ENCODE measurements at regions not wholly inside any gene's neighbourhood (a gene's known extent, or its start where the extent isn't known, plus 50 kb on each side); places are given as distances from the start of the nearest gene placed in this dataset.
"Not testable (repeated sequence)": the region's sequence is repeated elsewhere in the genome, so short reads cannot be mapped to it uniquely, and the experiment has no call there.

- no CpG with 5 or more reads among the region's 11 CpGs for WGBS (ENCODE audit: extremely low coverage, insufficient coverage, insufficient read length)
- no peaks in the 10 kb centered on the region for H3K9me3 ChIP-seq (ENCODE audit: insufficient read depth, low read depth, low read length)
- H4K8ac ChIP-seq (ENCODE audit: low read depth, low read length): no peak overlapping the region
- H3K18ac ChIP-seq (ENCODE audit: low read length): no peak overlapping the region
- no peak overlapping the region for H3K4ac ChIP-seq (ENCODE audit: low read depth, low read length)
- no peaks in the 10 kb centered on the region for H3K79me1 ChIP-seq (ENCODE audit: low read length)
- no peak overlapping the region for H3K4me3 ChIP-seq (ENCODE audit: low read depth, low read length)
- H2BK5ac ChIP-seq (ENCODE audit: low read depth, low read length, poor library complexity): no peak overlapping the region
- no peak overlapping the region for H3K14ac ChIP-seq (ENCODE audit: low read length)
- H3K79me2 ChIP-seq (ENCODE audit: control insufficient read depth, insufficient read depth, low read length, poor library complexity): no peaks in the 10 kb centered on the region
- H3K4me1 ChIP-seq (ENCODE audit: control insufficient read depth in 1 of 2, insufficient read depth in 2 of 2, low read length in 2 of 2): no peaks in the 10 kb centered on the region
- H3K9ac ChIP-seq (ENCODE audit: low read length): no peak overlapping the region
- no peak overlapping the region for H2BK12ac ChIP-seq (ENCODE audit: low read length)
- no peak overlapping the region for H3K4me2 ChIP-seq (ENCODE audit: low read length)
- H4K12ac ChIP-seq (ENCODE audit: low read depth, low read length): no peak overlapping the region
- no peak overlapping the region for H2BK120ac ChIP-seq (ENCODE audit: insufficient read depth, low read length, poor library complexity)
- H4K91ac ChIP-seq (ENCODE audit: low read depth, low read length): no peak overlapping the region
- no peak overlapping the region for H3K23ac ChIP-seq (ENCODE audit: low read length)
- H3K36me3 ChIP-seq (ENCODE audit: control insufficient read depth in 1 of 2, insufficient read depth in 2 of 2, low read length in 2 of 2): no peaks in the 10 kb centered on the region
- no peak for DNase-seq
- H3K27me3 ChIP-seq (ENCODE audit: insufficient read depth, low read length): no peaks in the 10 kb centered on the region
- no peak overlapping the region for H2AFZ ChIP-seq (ENCODE audit: insufficient read depth, low read length, poor library complexity)
- no peak overlapping the region for H2AK5ac ChIP-seq (ENCODE audit: low read length)
- no peak overlapping the region for H3K27ac ChIP-seq (ENCODE audit: low read depth, low read length)
Observed at GRCh38 chr5:99763021-99763774, 772.0 kb upstream of the FAM174A start.

- DNase-seq: no peak
- no peak overlapping the region for H2AFZ ChIP-seq (ENCODE audit: insufficient read depth, low read length, poor library complexity)
- no peak overlapping the region for H2BK120ac ChIP-seq (ENCODE audit: insufficient read depth, low read length, poor library complexity)
- H2BK5ac ChIP-seq (ENCODE audit: low read depth, low read length, poor library complexity): no peak overlapping the region
- no peak overlapping the region for H2AK5ac ChIP-seq (ENCODE audit: low read length)
- H3K9me3 ChIP-seq (ENCODE audit: insufficient read depth, low read depth, low read length): no peaks in the 10 kb centered on the region
- H3K4me1 ChIP-seq (ENCODE audit: control insufficient read depth in 1 of 2, insufficient read depth in 2 of 2, low read length in 2 of 2): no peaks in the 10 kb centered on the region
- H3K4me3 ChIP-seq (ENCODE audit: low read depth, low read length): no peak overlapping the region
- no peak overlapping the region for H2BK12ac ChIP-seq (ENCODE audit: low read length)
- no peak overlapping the region for H3K9ac ChIP-seq (ENCODE audit: low read length)
- no peaks in the 10 kb centered on the region for H3K27me3 ChIP-seq (ENCODE audit: insufficient read depth, low read length)
- no peak overlapping the region for H4K12ac ChIP-seq (ENCODE audit: low read depth, low read length)
- no peak overlapping the region for H3K27ac ChIP-seq (ENCODE audit: low read depth, low read length)
- no peak overlapping the region for H3K4me2 ChIP-seq (ENCODE audit: low read length)
- WGBS (ENCODE audit: extremely low coverage, insufficient coverage, insufficient read length): no CpG with 5 or more reads among the region's 4 CpGs
- H3K79me1 ChIP-seq (ENCODE audit: low read length): no peaks in the 10 kb centered on the region
- H3K79me2 ChIP-seq (ENCODE audit: control insufficient read depth, insufficient read depth, low read length, poor library complexity): no peaks in the 10 kb centered on the region
- no peak overlapping the region for H4K91ac ChIP-seq (ENCODE audit: low read depth, low read length)
- no peak overlapping the region for H3K18ac ChIP-seq (ENCODE audit: low read length)
- no peak overlapping the region for H3K4ac ChIP-seq (ENCODE audit: low read depth, low read length)
- no peaks in the 10 kb centered on the region for H3K36me3 ChIP-seq (ENCODE audit: control insufficient read depth in 1 of 2, insufficient read depth in 2 of 2, low read length in 2 of 2)
- no peak overlapping the region for H3K14ac ChIP-seq (ENCODE audit: low read length)
- H4K8ac ChIP-seq (ENCODE audit: low read depth, low read length): no peak overlapping the region
- no peak overlapping the region for H3K23ac ChIP-seq (ENCODE audit: low read length)
Observed at GRCh38 chr5:99747342-99747741, 787.8 kb upstream of the FAM174A start.

- not testable (repeated sequence) for H4K8ac ChIP-seq (ENCODE audit: low read depth, low read length); H3K14ac ChIP-seq (ENCODE audit: low read length); H3K4me2 ChIP-seq (ENCODE audit: low read length); H3K4me3 ChIP-seq (ENCODE audit: low read depth, low read length); H3K36me3 ChIP-seq (ENCODE audit: control insufficient read depth in 1 of 2, insufficient read depth in 2 of 2, low read length in 2 of 2); H4K12ac ChIP-seq (ENCODE audit: low read depth, low read length); H3K4ac ChIP-seq (ENCODE audit: low read depth, low read length); H3K4me1 ChIP-seq (ENCODE audit: control insufficient read depth in 1 of 2, insufficient read depth in 2 of 2, low read length in 2 of 2); H2BK12ac ChIP-seq (ENCODE audit: low read length); H2AK5ac ChIP-seq (ENCODE audit: low read length); H3K23ac ChIP-seq (ENCODE audit: low read length); H3K9me3 ChIP-seq (ENCODE audit: insufficient read depth, low read depth, low read length); DNase-seq; H2AFZ ChIP-seq (ENCODE audit: insufficient read depth, low read length, poor library complexity); H3K27ac ChIP-seq (ENCODE audit: low read depth, low read length); H3K79me2 ChIP-seq (ENCODE audit: control insufficient read depth, insufficient read depth, low read length, poor library complexity); H3K27me3 ChIP-seq (ENCODE audit: insufficient read depth, low read length); H4K91ac ChIP-seq (ENCODE audit: low read depth, low read length); H2BK5ac ChIP-seq (ENCODE audit: low read depth, low read length, poor library complexity); H2BK120ac ChIP-seq (ENCODE audit: insufficient read depth, low read length, poor library complexity); H3K18ac ChIP-seq (ENCODE audit: low read length); H3K79me1 ChIP-seq (ENCODE audit: low read length); H3K9ac ChIP-seq (ENCODE audit: low read length)
- WGBS (ENCODE audit: extremely low coverage, insufficient coverage, insufficient read length): no CpG with 5 or more reads among the region's 1 CpG
Observed at GRCh38 chr5:99733146-99733545, 802.0 kb upstream of the FAM174A start.

DNA sequence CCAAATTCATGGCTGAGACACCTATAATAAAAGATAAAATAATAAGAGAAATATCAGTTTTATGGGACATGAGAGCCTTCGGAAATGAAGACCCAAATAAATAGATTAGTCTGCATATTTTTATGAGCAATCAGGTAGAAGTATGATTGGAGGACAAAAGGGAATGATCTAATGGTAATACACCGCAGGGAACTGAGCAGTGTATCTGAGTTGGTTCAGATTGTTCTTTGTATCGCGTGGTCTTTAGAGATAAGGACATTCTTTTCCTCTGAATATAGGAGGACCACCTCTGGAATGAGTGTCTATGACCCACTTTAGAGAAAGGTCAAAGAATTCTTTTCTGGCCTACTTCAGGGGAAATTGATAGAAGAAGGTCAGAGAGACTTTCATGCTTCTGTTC is 801.8 kb upstream of the CHD1 start:
- not testable (repeated sequence) for H3K79me1 ChIP-seq (ENCODE audit: low read length); H2BK120ac ChIP-seq (ENCODE audit: insufficient read depth, low read length, poor library complexity); H3K27me3 ChIP-seq (ENCODE audit: insufficient read depth, low read length); H4K12ac ChIP-seq (ENCODE audit: low read depth, low read length); H3K9ac ChIP-seq (ENCODE audit: low read length); H3K14ac ChIP-seq (ENCODE audit: low read length); H3K9me3 ChIP-seq (ENCODE audit: insufficient read depth, low read depth, low read length); H2AK5ac ChIP-seq (ENCODE audit: low read length); H3K4ac ChIP-seq (ENCODE audit: low read depth, low read length); H3K4me2 ChIP-seq (ENCODE audit: low read length); H4K8ac ChIP-seq (ENCODE audit: low read depth, low read length); H3K27ac ChIP-seq (ENCODE audit: low read depth, low read length); H2BK12ac ChIP-seq (ENCODE audit: low read length); H3K4me1 ChIP-seq (ENCODE audit: control insufficient read depth in 1 of 2, insufficient read depth in 2 of 2, low read length in 2 of 2); H2AFZ ChIP-seq (ENCODE audit: insufficient read depth, low read length, poor library complexity); DNase-seq; H3K79me2 ChIP-seq (ENCODE audit: control insufficient read depth, insufficient read depth, low read length, poor library complexity); H3K23ac ChIP-seq (ENCODE audit: low read length); H3K36me3 ChIP-seq (ENCODE audit: control insufficient read depth in 1 of 2, insufficient read depth in 2 of 2, low read length in 2 of 2); H3K4me3 ChIP-seq (ENCODE audit: low read depth, low read length); H2BK5ac ChIP-seq (ENCODE audit: low read depth, low read length, poor library complexity); H3K18ac ChIP-seq (ENCODE audit: low read length); H4K91ac ChIP-seq (ENCODE audit: low read depth, low read length)
- no CpG with 5 or more reads among the region's 4 CpGs for WGBS (ENCODE audit: extremely low coverage, insufficient coverage, insufficient read length)
